HL-60/S4 (cell line): ENCODE measurements at regions not wholly inside any gene's neighbourhood (a gene's known extent, or its start where the extent isn't known, plus 50 kb on each side); places are given as distances from the start of the nearest gene placed in this dataset.

Source experiments
- in situ Hi-C: fragments of 300-500 bp; cut with MboI; formaldehyde crosslinking; loops from 2 replicates; pipeline ENCODE4 v1.14.3; 2022; ENCODE audit warnings: low sequenced_read_pairs

GRCh38 chr10:62735464-62736167 is 68.9 kb upstream of the ADO start:
- in situ Hi-C loops, result no loop called here

DNA sequence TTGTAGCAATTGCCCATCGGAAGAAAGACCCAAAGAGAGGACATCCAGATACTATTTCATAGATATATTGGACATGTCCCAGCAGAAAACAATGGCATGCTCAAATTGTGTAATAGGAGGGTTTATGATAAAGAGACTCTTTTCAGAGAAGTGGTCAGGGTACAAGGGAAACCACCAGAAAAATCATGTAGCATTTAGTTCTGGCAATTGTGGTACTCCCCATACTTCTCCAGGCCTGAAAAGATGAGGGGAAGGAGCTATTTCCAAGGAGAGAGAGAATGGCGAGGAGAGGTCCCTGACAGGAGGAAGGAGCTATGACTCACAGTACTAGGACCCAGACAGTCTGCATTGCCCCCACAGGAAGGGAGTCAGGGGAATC is 68.4 kb upstream of the ADO start:
- in situ Hi-C loops, result no loop called here

DNA sequence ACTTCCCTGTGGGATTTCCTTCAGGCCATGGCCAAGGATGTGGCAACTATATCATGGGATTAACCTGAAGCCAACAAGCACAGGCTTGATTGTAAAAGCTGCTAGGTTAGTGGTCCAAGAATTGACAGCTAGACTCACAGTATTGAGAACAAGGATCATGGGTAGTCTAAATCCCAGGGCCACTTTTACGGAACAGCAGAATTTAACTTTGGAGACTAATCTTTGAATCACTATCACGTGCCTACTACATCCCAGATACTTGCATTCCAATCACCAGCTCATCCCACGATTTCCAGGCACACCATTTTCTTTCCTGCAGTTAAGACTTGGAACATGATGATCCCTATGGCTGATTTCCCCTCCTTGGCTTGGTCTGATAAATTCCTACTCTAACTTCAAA is 65.6 kb upstream of the ADO start:
- in situ Hi-C loops, result no loop called here

DNA sequence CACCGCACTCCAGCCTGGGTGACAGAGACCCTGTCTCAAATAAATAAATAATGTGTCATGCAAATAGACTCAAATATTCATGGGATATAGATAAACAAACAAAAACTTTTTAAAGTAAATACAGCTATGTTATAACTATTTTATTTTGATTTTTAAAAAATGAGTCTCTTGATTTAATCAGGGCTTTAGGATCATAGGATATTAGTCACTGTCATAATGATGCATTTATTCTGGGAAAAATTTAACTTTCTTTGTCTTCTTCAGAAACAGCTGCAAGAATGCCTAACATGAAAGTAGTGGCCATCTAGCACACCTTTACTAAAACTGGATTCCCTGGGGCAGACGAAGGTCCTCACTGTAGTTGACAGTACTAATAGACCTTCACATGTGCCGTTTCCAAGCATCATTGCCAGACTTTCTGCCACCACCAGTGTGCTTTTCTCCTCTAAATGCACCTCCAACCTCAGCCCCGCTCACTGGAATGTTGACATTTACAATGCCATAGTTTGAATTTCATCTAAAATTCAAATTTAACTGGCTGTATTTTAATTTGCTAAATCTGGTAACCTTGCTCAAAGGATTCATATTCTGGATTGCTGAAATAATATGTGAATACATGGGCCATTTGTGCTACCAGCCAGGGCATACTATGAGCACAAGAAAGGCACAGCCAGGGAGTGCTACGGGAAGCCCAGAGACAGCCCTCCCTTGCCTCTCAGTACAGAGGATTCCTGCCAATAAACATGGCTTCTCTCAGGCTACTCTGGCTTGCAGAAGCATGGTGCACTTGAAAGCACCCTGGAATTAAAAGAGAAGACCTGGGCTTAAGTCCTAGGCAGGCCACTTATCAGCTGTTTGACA is 63.4 kb upstream of the ADO start:
- in situ Hi-C loops, result no loop called here

DNA sequence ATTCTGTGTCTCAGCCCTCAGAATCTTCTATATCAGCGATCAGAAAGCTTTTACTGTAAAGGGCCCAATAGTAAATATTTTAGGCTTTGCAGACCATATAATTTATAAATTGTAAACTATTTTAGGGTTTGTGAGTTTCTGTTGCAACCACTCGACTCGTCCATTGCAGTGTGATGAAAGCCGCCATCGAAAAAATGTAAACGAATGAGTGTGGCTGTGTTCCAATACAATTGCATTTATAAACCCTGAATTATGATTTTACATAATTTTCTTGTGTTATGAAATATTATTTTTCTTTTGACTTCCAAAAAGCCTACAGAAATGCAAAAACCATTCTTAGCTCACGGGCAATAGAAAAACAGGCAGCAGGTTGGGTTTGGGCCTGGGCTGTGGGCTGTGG is 62.5 kb upstream of the ADO start:
- in situ Hi-C loops, result no loop called here

GRCh38 chr10:62742536-62743061 is 61.9 kb upstream of the ADO start:
- in situ Hi-C loops, result no loop called here

DNA sequence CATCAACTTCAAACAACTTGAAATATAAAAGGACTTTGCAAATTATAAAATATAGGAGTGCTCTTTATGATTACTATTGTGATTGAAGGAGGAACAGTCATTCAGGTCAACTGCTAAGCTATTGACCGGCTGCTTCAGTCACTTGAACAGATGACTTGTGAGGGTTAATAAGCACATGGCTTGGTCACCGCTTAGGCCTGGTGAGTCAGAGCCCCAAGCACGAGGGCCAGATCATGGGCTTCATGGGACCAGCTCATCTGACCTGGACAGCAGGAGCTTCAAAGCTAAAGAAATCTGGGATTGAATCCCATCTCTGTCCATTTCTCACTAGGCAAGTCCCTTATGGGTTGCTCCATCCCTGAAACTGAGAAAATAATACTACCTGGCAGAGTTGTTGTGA is 60.4 kb upstream of the ADO start:
- in situ Hi-C loops, result no loop called here

- in situ Hi-C loops, result no loop called here
Measured at GRCh38 chr10:62745581-62745980, 58.9 kb upstream of the ADO start.

DNA sequence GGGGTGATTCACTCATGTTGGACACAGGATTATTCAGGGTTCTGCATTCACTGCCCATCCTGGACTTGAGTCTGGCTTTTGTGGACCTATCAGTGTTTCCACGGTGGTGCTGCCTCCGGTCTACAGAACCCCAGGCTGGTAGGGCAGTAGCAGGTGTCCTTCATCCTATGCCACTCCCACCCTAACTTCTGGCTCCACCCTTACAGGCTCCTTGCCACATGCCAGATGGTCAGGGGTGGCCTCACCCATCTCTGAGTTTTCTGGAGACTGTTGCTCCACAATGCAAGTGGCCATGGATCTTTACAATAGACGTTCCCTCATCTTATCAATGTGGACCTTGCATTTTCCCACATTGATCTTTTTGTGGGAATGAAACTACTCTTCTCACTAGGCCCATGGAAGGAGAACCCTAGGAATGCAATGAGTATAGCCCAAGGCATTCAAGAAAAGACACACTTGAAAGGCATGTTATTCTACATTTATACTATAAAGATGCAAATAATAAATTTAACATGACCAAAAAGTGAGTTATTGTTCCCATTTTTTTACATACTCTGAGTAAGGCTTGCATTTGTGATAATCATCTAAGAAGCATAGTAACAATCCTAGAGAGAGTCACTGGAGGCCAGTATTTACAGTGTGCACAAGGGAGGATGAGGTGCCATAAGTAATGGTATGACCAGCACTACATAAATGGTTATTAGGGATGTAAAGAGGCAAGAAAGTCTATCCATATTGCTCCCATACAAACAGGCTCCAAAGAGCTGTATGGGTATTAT is 57.4 kb upstream of the ADO start:
- in situ Hi-C loops, result no loop called here

- in situ Hi-C loops, result no loop called here
Measured at GRCh38 chr10:62748386-62748785, 56.1 kb upstream of the ADO start.

- in situ Hi-C loops, result no loop called here
Measured at GRCh38 chr10:62749093-62749683, 55.3 kb upstream of the ADO start.
